ENCODE measurements at regions not wholly inside any gene's neighbourhood (a gene's known extent, or its start where the extent isn't known, plus 50 kb on each side); places are given as distances from the start of the nearest gene placed in this dataset.

DNA sequence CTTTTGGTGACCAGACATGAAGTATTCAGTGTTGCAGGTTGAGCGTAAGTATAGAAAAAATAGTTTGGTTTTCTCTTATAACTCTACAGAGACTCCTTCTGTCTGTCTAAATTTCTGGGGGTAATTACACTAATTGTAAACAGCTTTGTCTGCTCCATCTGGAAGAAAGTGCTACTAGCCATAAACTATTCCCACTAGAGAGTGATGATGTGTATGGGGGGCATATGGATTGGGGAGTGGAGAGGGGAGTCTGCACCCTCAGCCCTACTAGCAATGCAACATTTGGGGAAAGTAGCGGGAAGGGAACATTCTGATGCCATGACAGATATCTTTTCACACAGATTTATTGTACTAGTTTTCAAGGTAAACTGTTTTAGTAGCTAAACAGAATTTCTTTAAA, 549.7 kb downstream of the TRIML1 start:
- TF ChIP-seq, protein P1, sequence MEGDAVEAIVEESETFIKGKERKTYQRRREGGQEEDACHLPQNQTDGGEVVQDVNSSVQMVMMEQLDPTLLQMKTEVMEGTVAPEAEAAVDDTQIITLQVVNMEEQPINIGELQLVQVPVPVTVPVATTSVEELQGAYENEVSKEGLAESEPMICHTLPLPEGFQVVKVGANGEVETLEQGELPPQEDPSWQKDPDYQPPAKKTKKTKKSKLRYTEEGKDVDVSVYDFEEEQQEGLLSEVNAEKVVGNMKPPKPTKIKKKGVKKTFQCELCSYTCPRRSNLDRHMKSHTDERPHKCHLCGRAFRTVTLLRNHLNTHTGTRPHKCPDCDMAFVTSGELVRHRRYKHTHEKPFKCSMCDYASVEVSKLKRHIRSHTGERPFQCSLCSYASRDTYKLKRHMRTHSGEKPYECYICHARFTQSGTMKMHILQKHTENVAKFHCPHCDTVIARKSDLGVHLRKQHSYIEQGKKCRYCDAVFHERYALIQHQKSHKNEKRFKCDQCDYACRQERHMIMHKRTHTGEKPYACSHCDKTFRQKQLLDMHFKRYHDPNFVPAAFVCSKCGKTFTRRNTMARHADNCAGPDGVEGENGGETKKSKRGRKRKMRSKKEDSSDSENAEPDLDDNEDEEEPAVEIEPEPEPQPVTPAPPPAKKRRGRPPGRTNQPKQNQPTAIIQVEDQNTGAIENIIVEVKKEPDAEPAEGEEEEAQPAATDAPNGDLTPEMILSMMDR (IDR thresholded peaks at IDR 0.05; ENCODE audit: low read length): no peak
- TF ChIP-seq EZH2phosphoT487 (IDR thresholded peaks at IDR 0.05; ENCODE audit: low read length): no peak
- no peak for TF ChIP-seq EZH2 (optimal IDR thresholded peaks at IDR 0.05; ENCODE audit: low read depth, low read length)
